OCI-LY7 (cell line): ENCODE measurements at regions not wholly inside any gene's neighbourhood (a gene's known extent, or its start where the extent isn't known, plus 50 kb on each side); places are given as distances from the start of the nearest gene placed in this dataset.

Source experiments
- EZH2phosphoT487 ChIP-seq: fragments of 200-600 bp; sonication (generic); IDR thresholded peaks from 2 replicates; pipeline ENCODE4 v1.6.1; 2018; ENCODE audit warnings: low read depth, borderline replicate concordance, mild to moderate bottlenecking, mixed run types, antibody characterized with exemption, low read length, moderate library complexity, mixed read lengths
- TF ChIP-seq, protein P1 (sequence below): fragments of 200-600 bp; sonication (generic); conservative IDR thresholded peaks from 2 replicates; pipeline ENCODE4 v1.5.1; 2014; ENCODE audit warnings: mild to moderate bottlenecking, antibody characterized with exemption, low read length, moderate library complexity, mixed read lengths

DNA sequence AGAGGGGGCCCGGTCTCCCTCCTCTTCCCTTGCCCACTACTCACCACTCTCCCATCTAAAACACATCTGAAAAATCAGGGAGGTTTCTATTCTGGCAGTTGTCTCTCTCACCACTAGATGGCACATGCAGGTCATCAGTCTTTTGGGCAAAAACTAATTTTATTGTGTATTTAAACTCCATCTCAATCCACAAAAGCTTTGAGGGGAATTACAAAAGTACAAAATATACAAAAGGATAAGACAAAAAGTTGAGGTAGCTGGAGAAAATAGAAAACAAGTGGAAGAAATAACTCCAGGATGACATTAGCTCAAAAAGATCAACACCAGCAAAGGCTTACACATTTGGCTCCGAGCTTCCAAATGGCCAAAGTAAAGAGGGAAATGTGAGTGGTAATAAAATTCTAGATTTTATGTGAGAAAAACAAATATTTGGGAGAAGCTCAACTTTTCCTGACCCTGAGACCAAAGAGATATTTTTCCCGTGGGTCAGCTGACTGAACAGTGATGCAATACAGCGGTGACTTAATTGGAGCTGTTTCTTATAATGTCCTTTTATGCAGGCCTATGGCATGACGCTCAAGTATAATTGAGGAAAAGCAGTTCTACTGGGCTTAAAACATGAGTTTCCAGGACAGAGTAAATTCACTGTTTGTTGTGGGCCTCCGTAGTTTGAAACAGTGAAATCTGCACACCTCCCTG is 79.8 kb upstream of the CHD6 start:
- TF ChIP-seq, protein P1, sequence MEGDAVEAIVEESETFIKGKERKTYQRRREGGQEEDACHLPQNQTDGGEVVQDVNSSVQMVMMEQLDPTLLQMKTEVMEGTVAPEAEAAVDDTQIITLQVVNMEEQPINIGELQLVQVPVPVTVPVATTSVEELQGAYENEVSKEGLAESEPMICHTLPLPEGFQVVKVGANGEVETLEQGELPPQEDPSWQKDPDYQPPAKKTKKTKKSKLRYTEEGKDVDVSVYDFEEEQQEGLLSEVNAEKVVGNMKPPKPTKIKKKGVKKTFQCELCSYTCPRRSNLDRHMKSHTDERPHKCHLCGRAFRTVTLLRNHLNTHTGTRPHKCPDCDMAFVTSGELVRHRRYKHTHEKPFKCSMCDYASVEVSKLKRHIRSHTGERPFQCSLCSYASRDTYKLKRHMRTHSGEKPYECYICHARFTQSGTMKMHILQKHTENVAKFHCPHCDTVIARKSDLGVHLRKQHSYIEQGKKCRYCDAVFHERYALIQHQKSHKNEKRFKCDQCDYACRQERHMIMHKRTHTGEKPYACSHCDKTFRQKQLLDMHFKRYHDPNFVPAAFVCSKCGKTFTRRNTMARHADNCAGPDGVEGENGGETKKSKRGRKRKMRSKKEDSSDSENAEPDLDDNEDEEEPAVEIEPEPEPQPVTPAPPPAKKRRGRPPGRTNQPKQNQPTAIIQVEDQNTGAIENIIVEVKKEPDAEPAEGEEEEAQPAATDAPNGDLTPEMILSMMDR: peak; percentile 97
- no peak for TF ChIP-seq EZH2phosphoT487
